GM21515 (cell line): ENCODE measurements at regions not wholly inside any gene's neighbourhood (a gene's known extent, or its start where the extent isn't known, plus 50 kb on each side); places are given as distances from the start of the nearest gene placed in this dataset.
"Not testable (repeated sequence)": the region's sequence is repeated elsewhere in the genome, so short reads cannot be mapped to it uniquely, and the experiment has no call there.

Experiments used
- ATAC-seq: cut with Tn5 transposase; IDR thresholded peaks from one replicate; pipeline ENCODE4 v1.9.1; 2021; ENCODE audit not compliant: unreplicated experiment

DNA sequence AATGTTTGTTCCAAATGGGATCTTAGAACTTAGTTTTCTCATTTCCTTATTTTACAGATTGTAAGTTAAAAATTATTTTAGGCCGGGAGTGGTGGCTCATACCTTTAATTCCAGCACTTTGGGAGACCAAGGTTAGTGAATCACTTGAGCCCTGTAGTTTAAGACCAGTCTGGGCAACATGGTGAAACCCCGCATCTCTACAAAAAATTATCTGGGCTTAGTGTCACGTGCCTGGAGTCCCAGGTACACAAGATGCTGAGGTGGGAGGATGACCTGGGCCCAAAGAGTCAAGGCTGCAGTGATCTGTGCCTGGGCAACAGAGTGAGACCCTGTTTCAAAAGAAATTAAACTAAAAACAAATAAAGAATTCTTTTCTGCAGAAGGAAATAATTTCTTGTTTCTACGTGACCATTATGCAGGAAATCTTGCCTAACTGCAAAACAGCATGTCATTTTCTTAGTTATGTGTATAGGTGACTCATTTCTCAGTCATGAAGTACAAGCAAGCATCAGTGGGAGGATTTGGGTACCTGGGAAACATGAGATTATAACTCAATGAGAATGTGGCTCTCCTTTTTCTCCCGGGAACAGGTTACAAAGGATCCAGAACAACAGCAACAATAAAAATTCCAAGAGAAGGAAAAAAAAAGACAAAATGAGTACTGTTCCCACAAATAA is 375.1 kb upstream of the ST8SIA4 start:
- no peak for ATAC-seq

DNA sequence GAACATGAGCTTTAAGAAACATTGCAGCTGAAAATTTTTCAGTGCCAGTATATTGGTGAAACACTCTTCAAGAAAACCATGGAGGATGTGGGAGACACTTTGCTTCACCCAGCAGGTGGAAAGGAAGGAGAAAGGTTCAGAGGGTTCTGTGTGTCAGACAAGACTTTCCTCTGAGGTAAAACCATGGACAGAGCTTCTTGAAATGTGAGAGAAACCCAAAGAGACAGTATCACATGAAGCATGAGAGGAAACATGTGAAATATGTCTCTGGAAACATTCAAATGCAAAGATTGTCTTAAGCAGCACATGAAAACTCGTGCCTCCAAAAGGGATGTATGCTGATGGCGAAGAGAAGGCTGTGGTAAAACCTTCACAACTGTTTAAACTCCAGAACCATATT is 368.9 kb upstream of the ST8SIA4 start:
- no peak for ATAC-seq

DNA sequence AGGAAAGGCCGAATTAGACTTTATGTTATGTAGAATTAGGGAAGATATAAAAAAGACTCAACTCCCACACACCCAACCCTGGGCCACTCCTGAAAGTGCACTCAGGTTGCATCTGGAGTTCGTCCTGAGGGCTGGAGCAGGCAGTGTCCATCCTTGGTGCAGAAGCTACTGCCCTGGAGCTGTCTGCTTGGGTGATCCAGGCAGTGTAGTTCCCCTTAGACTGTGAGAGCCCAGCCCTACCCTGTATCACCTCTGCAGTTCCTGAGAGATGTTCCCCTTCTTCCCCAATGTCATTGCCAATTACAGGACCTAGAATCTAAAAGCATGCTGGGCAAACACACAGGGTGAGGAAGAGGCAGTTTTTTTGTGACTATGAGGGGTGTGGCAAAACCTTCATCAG is 368.3 kb upstream of the ST8SIA4 start:
- ATAC-seq, result no peak

DNA sequence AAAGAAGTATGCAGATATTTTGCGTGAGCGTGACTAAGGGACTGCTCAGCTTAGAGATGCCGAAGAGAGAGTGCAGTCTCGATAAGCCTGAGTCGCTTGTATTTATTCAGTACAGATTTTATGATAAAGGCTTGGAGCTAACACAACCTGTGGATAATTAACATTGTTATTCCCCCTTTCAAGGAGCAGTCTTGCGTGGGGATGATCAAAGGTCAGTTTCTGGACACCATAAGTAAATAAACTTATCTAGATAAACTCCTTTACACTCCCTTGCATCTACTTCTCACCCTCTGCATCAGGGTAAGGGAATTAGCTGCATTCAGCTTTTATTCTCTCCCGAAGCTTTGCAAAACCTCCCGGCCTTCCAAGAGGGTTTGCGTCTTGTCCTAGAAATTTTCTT is 357.8 kb upstream of the ST8SIA4 start:
- no peak for ATAC-seq

DNA sequence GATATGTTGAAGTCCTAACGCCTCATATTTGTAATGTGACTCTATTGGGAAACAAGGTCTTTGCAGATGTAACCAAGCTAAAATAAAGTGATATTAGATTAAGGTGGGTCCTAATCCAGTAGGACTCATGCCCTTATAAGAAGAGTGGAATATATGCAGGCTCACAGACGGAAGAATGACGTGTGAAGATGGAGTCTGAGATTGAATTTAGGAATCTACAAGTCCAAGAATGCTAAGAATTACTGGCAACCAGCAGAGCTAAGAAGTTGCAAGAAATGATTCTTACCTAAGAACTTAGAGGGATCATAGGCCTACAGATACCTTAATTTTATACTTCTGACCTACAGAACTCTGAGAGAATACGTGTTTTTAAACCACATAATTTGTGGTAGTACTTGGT is 350.0 kb upstream of the ST8SIA4 start:
- ATAC-seq, result no peak

DNA sequence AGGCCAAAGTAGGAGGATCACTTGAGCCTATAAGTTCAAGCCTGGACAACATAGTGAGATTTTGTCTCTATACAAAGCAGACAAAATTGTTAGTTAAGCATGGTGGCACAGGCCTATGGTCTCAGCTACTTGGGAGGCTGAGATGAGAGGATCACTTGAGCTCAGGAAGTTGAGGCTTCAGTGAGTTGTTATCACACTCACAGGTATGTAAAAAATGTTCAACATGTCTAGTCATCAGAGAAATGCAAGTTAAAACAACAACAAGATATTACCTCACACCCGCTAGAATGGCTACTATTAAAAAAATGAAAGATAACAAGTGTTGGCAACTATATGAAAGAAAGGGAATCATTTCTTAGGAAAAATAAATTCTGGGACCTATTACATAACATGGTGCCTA is 341.5 kb upstream of the ST8SIA4 start:
- no peak for ATAC-seq

DNA sequence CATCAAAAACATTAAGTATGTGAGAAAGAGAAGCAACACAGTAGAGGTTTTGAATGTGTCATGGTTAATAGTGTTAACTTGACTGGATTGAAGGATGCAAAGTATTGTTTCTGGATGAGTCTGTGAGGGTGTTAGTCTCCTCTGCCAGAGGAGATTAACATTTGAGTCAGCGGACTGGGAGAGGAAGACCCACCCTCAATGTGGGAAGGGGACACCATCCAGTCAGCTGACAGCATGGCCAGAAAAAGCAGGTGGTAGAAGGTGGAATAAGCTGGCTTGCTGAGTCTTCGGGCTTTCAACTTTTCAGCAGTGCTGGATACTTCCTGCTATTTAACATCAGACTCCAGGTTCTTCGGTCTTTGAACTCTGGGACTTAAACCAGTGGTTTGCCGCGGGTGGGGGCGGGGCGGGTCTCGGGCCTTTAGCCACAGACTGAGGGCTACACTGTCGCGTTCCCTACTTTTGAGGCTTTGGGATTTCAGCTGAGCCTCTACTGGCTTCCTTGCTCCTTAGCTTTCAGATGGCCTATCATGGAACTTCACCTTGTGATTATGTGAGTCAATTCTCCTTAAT is 309.9 kb upstream of the ST8SIA4 start:
- no peak for ATAC-seq

DNA sequence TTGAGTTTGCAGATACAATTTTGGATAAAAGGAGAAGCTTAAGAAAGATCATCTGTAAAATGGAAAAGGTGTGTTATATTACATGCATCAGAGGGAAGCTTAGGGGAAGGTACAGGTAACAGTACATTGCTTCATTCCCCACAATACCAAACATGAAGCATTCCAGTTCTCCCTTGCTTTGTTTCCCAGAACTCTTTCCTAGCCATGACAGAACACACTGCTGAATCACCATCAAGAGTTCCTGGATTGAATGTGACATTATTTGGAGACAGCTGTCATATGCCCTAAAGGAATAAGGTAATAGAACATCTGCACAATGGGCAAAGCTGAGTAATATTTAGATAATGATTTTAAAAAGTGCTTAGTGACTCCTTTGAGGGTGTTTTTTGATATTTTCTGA is 303.5 kb upstream of the ST8SIA4 start:
- ATAC-seq, result no peak

DNA sequence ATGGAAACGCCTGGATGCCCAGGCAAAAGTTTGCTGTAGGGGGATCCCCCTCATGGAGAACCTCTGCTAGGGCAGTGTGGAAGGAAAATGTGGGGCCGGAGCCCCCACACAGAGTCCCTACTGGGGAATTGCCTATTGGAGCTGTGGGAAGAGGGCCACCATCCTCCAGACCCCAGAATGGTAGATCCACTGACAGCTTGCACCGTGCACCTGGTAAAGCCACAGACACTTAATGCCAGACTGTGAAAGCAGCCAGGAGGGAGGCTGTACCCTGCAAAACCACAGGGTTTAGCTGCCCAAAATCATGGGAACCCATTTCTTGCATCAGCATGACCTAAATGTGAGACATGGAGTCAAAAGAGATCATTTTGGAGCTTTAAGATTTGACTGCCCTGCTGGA is 302.0 kb upstream of the ST8SIA4 start:
- ATAC-seq, result not testable (repeated sequence)

DNA sequence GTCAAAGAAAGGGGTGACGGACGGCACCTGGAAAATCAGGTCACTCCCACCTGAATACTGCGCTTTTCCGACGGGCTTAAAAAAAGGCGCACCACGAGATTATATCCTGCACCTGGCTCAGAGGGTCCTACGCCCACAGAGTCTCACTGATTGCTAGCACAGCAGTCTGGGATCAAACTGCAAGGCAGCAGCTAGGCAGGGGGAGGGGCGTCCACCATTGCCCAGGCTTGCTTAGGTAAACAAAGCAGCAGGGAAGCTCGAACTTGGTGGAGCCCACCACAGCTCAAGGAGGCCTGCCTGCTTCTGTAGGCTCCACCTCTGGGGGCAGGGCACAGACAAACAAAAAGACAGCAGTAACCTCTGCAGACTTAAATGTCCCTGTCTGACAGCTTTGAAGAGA is 277.3 kb upstream of the ST8SIA4 start:
- ATAC-seq, result not testable (repeated sequence)

DNA sequence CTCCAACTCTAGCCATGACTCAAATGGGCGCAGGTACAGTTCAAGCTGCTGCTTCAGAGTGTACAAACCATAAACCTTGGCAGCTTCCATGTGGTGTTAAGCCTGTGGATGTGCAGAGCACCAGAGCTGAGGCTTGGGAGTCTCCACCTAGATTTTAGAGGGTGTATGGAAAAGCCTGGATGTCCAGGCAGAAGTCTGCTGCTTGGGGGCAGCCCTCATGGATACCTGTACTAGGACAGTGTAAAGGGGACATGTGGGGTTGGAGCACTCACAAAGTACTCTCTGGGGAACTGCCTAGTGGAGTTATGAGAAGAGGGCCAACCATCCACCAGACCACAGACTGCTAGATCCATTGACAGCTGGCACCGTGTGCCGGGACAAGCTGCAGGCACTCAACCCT is 273.5 kb upstream of the ST8SIA4 start:
- ATAC-seq, result no peak

DNA sequence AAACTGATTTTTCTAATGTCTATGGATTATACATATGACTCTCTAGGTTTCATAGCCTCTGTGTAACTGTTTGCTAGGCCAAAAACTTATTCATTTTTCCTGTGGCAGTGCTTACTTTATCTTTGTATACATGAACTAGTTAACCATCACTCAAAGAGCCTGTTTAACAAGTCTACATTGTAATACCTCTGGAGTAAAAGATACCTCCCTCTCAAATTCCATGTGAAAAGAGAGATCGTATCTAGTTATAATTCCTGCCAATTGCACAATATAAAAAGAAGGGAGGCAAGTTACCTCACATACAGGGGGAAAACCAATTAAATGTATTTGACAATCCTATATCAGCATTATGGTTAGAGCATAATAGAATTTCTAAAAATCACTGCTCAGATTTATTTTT is 271.9 kb upstream of the ST8SIA4 start:
- no peak for ATAC-seq

DNA sequence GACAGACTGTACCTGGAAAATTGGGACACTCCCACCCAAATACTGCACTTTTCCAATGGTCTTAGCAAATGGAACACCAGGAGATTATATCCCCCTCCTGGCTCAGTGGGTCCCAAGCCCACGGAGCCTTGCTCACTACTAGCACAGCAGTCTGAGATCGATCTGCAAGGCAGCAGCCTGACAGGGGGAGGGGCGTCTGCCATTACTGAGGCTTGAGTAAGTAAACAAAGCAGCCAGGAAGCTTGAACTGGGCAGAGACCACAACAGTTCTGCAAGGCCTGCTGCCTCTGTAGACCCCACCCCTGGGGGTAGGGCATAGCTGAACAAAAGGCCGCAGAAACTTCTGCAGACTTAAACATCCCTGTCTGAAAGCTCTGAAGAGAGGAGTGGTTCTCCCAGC is 260.0 kb upstream of the ST8SIA4 start:
- ATAC-seq, result no peak

DNA sequence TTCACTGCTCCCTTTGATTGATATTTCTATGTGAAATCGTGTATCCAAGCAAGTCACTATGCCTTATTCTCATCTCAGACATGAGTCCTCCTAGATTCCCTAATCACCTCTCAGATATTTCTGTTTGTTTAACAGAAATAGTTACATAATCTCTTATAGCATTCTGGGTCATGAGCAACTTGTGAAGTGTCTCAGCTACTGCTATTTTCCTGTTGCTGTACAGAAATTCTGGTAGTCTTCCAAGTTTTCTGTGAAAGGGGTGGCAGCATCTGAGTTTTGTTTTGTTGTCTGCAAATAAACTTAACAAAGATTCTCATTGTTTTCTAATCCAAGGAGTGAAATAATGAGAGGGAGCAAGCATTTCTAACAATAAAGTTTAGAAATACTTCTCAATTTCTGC is 256.9 kb upstream of the ST8SIA4 start:
- ATAC-seq, result no peak

DNA sequence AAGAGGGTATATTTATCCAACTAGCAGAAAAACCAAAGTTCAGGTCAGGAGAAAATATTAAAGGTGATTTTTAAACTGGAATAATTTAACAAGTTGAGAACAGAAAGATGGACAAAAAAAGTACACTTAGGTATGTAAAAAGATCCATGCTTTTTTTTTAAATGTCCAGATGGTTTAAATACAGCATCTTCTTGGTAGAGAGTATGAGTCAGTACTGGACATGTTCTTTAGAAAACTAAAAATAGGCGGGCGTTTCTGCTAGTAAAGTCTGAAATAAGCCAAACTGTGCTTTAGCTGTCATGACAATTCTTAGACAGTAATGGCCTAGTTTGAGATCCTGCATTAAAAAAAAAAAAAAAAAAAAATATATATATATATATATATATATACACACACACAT is 255.9 kb upstream of the ST8SIA4 start:
- ATAC-seq, result no peak

DNA sequence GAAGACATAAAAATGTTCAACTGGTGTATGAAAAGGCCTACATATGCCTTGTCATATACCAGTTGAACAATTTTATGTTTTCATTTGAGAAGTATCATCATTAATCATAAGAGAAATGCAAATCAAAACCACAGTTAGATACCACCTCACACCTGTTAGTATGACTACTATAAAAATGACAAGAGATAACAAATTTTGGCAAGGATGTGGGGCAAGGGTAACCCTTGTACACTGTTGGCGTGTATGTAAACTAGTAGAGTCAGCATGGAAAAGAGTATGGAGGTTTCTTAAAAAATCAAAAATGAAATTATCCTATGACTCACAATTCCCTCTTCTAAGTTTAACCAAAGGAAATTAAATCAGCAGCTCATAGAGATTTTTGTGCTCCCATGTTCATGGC is 250.4 kb upstream of the ST8SIA4 start:
- ATAC-seq, result no peak

DNA sequence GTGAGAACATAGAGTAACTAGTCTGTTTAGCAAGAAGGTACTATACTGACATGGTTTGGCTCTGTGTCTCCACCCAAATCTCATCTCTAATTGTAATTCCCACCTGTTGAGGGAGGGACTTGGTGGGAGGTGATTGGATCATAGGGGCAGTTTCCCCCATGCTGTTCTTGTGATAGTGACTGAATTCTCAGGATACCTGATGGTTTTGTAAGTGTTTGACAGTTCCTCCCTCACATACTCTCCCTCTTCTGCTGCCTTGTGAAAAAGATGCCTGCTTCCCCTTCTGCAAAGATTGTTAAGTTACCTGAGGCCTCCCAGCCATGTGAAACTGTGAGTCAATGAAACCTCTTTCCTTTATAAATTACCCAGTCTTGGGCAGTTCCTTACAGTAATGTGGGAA is 240.4 kb upstream of the ST8SIA4 start:
- no peak for ATAC-seq

DNA sequence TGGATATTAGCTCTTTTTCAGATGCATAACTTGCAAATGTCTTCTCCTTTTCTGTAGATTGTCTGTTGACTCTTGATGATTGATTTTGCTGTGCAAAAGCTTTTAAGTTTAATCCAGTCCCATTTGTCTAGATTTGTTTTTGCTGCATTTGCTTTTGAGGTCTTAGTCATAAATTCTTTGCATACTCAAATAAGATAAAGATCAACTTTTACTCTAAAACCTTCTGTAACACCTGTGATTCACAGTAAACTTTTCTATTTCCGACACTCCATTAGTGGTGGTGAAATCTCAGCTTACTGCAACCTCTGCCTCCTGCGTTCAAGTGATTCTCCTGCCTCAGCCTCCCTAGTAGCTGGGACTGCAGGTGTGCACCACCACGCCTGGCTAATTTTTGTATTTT is 239.0 kb upstream of the ST8SIA4 start:
- no peak for ATAC-seq

DNA sequence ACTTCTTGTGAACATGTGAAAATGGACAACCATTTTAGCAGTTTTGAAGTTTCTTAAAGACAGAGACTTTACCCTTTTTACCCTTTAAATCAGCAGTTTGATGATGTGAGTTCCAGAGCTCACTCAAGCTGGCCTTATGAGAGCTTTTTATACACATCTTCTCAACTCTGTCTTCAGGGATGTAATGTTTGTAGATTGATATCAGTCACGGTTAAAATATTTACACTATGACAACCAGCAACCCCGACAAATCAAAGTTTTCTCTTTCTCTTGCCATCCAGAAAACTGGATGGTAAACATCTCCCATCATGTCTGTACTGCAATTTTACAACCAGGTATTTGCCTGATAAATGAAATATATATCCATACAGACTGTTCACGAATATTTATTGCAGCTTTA is 233.4 kb upstream of the ST8SIA4 start:
- no peak for ATAC-seq

DNA sequence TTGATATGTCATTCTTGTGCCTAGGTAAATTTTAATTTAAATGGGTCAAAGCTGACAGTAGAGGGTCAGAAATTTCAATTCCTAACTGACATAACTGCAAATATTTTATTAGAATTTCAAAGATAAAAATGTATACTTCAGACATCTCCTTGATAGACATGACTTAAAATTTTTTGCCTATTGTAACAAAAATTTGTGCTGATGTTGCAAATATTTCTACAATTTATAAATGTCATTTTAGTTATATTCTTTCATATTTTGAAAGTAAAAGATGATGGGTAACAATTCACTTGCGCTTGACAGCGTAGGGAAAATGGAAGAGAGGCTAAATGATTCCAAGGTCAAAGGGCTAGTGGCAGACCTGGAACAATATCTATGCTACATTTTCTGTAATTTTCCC is 220.3 kb upstream of the ST8SIA4 start:
- ATAC-seq, result no peak

DNA sequence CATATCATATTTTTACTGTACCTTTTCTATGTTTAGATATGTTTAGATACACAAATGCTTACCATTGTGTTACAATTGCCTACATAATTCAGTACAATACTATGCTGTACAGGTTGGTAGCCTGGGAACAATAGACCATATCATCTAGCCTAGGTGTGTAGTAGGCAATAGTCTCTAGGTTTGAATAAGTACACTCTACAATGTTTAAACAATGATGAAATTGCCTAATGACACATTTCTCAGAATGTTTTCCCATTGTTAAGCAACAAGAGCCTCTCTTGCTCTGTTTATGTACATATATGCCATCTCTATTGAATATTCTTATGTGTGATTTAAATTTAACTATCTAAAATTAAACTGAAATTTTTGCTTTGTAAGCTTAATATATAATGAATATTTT is 209.6 kb upstream of the ST8SIA4 start:
- no peak for ATAC-seq

DNA sequence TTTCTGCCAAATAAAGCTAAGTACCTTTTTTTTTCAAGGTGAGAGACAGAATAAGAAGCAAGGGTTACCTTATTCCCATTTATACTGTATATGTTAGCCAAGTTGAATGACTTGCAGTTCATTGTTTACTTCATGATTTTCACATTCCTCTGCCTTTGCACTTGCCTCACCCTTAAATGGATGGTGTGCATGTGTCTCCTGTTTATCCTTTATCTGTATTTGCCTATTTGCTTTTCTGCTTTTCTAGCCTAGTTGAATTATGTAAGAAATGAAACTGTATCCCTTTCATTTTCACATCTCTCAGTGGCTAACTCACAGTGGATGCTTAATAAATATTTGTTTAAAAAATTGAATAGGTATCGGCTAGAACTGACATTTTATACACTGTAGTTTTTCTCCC is 200.8 kb upstream of the ST8SIA4 start:
- ATAC-seq, result no peak

DNA sequence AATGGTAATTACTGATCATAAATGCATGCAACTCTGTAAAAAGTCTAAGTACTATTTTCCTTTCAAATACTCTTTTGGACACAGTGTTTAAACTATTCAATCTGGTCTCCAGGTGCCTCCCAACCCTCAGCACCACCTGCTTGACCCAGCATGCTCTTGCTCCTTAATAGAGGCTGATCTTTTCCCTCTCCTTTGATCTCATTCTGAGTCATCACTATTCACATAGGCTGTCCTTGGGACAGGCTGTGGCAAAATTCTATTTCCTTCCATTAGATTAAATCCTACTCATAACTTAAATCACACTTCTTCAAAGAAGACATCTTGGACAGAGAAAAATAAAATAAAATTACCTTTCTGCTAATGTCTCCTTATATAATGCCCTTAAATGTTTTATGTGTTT is 199.4 kb upstream of the ST8SIA4 start:
- ATAC-seq, result no peak
